ENCODE measurements at regions not wholly inside any gene's neighbourhood (a gene's known extent, or its start where the extent isn't known, plus 50 kb on each side); places are given as distances from the start of the nearest gene placed in this dataset.

DNA sequence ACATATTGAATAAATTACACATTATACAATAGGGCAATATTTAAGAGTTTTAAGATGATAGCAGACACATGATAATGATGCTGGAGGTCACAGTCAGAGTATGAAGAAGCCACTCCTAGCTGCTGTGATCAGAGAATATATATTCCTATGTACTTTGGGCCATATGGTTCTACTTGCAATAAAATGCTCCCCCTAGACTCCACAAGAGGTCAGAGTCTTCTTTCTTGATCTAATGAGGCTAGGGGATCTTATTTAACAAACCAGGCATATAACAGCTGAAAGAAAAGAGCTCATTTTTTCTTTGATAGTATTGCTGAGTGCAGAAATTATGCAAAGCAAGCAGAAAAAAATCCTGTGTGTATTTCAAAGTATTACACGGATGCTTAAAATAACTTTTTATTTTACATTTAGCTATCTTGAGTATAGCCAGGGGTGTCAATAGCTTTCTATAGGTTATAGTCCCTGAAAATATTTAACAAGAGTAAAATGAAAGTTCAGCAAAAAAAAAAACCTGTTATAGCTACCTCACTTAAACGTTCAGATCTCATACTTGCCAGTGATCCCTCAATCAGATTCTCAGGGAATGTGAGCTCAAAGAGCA is 748.7 kb upstream of the CHAC2 start:
- TF ChIP-seq, protein P1, sequence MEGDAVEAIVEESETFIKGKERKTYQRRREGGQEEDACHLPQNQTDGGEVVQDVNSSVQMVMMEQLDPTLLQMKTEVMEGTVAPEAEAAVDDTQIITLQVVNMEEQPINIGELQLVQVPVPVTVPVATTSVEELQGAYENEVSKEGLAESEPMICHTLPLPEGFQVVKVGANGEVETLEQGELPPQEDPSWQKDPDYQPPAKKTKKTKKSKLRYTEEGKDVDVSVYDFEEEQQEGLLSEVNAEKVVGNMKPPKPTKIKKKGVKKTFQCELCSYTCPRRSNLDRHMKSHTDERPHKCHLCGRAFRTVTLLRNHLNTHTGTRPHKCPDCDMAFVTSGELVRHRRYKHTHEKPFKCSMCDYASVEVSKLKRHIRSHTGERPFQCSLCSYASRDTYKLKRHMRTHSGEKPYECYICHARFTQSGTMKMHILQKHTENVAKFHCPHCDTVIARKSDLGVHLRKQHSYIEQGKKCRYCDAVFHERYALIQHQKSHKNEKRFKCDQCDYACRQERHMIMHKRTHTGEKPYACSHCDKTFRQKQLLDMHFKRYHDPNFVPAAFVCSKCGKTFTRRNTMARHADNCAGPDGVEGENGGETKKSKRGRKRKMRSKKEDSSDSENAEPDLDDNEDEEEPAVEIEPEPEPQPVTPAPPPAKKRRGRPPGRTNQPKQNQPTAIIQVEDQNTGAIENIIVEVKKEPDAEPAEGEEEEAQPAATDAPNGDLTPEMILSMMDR (IDR thresholded peaks at IDR 0.05) = no peak
- TF ChIP-seq POLR2A (IDR thresholded peaks at IDR 0.05) = no peak
